WTC11 (cell line): ENCODE measurements at regions not wholly inside any gene's neighbourhood (a gene's known extent, or its start where the extent isn't known, plus 50 kb on each side); places are given as distances from the start of the nearest gene placed in this dataset.

ENCODE experiments used
- ATAC-seq: fragments of 200-7000 bp; cut with Tn5 transposase; 2 replicates; pipeline ENCODE4 v1.10.0; 2021; ENCODE audit warnings: mild to moderate bottlenecking, moderate library complexity
- CTCF ChIA-PET: fragments of 300-600 bp; sonication (Branson Sonifier 250); formaldehyde crosslinking; loops from one replicate; lab custom pipeline; 2021; ENCODE audit warnings: antibody characterized with exemption; lab: Charles Lee
- POLR2A ChIA-PET: fragments of 350-600 bp; sonication (Branson Sonifier 250); formaldehyde crosslinking; loops from one replicate; lab custom pipeline; 2021; ENCODE audit warnings: antibody characterized with exemption; lab: Charles Lee
- DNase-seq: peaks from one replicate; pipeline ENCODE4 v3.0.0; 2021; ENCODE audit warnings: low spot score
- H3K27ac Mint-ChIP-seq: 2 replicates; pipeline ENCODE4 v1.8.0; 2021; ENCODE audit warnings: mixed read lengths
- H3K27me3 Mint-ChIP-seq: 2 replicates; pipeline ENCODE4 v1.8.0; 2021; ENCODE audit warnings: low read depth, mild to moderate bottlenecking, moderate library complexity, mixed read lengths
- H3K36me3 Mint-ChIP-seq: 2 replicates; pipeline ENCODE4 v1.8.0; 2021; ENCODE audit warnings: mixed read lengths
- H3K4me1 Mint-ChIP-seq: 2 replicates; pipeline ENCODE4 v1.8.0; 2022; ENCODE audit warnings: mixed read lengths
- H3K4me3 Mint-ChIP-seq: 2 replicates; pipeline ENCODE4 v1.8.0; 2021; ENCODE audit warnings: mild to moderate bottlenecking, moderate library complexity, mixed read lengths
- H3K9me3 Mint-ChIP-seq: 2 replicates; pipeline ENCODE4 v1.8.0; 2021; ENCODE audit warnings: mixed read lengths
- ELF4 ChIP-seq: sonication (generic); formaldehyde crosslinking; IDR thresholded peaks from 2 replicates; pipeline ENCODE4 v1.8.1; 2022; ENCODE audit warnings: low read depth, mild to moderate bottlenecking, moderate library complexity, missing genetic modification reagents
- MXD4 ChIP-seq: fragments of 250-450 bp; sonication (Bioruptor Pico); IDR thresholded peaks from 2 replicates; pipeline ENCODE4 v1.8.0; 2021; ENCODE audit warnings: mild to moderate bottlenecking, moderate library complexity, borderline replicate concordance
- NR2C2 ChIP-seq: sonication (generic); formaldehyde crosslinking; IDR thresholded peaks from 2 replicates; pipeline ENCODE4 v1.8.0; 2022; ENCODE audit warnings: mild to moderate bottlenecking, missing genetic modification reagents
- STAT6 ChIP-seq: sonication (generic); formaldehyde crosslinking; conservative IDR thresholded peaks from 2 replicates; pipeline ENCODE4 v1.8.1; 2023; ENCODE audit warnings: mild to moderate bottlenecking, low read depth, missing genetic modification reagents, moderate library complexity
- ZBTB21 ChIP-seq: sonication (generic); formaldehyde crosslinking; IDR thresholded peaks from 2 replicates; pipeline ENCODE4 v1.8.1; 2023; ENCODE audit warnings: mild to moderate bottlenecking, missing genetic modification reagents, borderline replicate concordance
- ZBTB43 ChIP-seq: sonication (generic); formaldehyde crosslinking; IDR thresholded peaks from 2 replicates; pipeline ENCODE4 v1.8.1; 2023; ENCODE audit warnings: mild to moderate bottlenecking, missing genetic modification reagents
- ZNF121 ChIP-seq: sonication (generic); formaldehyde crosslinking; IDR thresholded peaks from 2 replicates; pipeline ENCODE4 v1.8.0; 2023; ENCODE audit warnings: missing genetic modification reagents
- ZNF396 ChIP-seq: fragments of 250-450 bp; sonication (Bioruptor Pico); IDR thresholded peaks from 2 replicates; pipeline ENCODE4 v1.8.0; 2021; ENCODE audit warnings: mild to moderate bottlenecking, moderate library complexity, borderline replicate concordance
- ZNF423 ChIP-seq: fragments of 250-450 bp; sonication (Bioruptor Pico); IDR thresholded peaks from 2 replicates; pipeline ENCODE4 v2.1.2; 2022; ENCODE audit warnings: mild to moderate bottlenecking, moderate library complexity
- ZNF425 ChIP-seq: fragments of 250-450 bp; sonication (Bioruptor Pico); conservative IDR thresholded peaks from 2 replicates; pipeline ENCODE4 v1.9.0; 2021; ENCODE audit warnings: mild to moderate bottlenecking
- ZSCAN18 ChIP-seq: fragments of 250-450 bp; sonication (Bioruptor Pico); IDR thresholded peaks from 2 replicates; pipeline ENCODE4 v2.1.2; 2022; ENCODE audit warnings: mild to moderate bottlenecking, moderate library complexity

- TF ChIP-seq ZBTB21 (no peak), STAT6 (CRISPR knock-in tag) (no peak), ZNF425 (CRISPR knock-in tag) (no peak), ELF4 (CRISPR knock-in tag) (no peak)
Observed at GRCh38 chr1:81547912-81548303, 252.8 kb upstream of the ADGRL2 start (continued).

GRCh38 chr1:81547261-81547911 is 253.3 kb upstream of the ADGRL2 start:
- peaks cover 83% of the 10 kb centered on the region for H3K4me1 Mint-ChIP-seq
- CTCF ChIA-PET: interaction anchor here (0.6 to 1.7 kb wide), 3 partner anchors 12 to 242 kb away, joined by 3 to 4 read pairs (median 3); no protein-coding TSS in a partner anchor
- no peaks in the 10 kb centered on the region for H3K36me3 Mint-ChIP-seq
- ATAC-seq (peak; percentile 76), DNase-seq (no peak)
- H3K4me3 Mint-ChIP-seq: peak overlapping the region; percentile 19
- H3K27ac Mint-ChIP-seq: peak overlapping the region; percentile 98
- H3K27me3 Mint-ChIP-seq: no peaks in the 10 kb centered on the region
- peak; percentile 94 for TF ChIP-seq ZSCAN18 (CRISPR knock-in tag)
- peak; percentile 91; the same call in 1 of the 2 replicates for TF ChIP-seq ZNF396 (CRISPR knock-in tag)
- TF ChIP-seq ZNF425 (CRISPR knock-in tag): 0 out of 2 replicates have a peak, but pooled peaks have one; percentile 39
- 0 out of 2 replicates have a peak, but pooled peaks have one; percentile 23 for TF ChIP-seq ZNF423 (CRISPR knock-in tag)
- TF ChIP-seq MXD4 (CRISPR knock-in tag): peak; percentile 75
- TF ChIP-seq NR2C2 (CRISPR knock-in tag): no peak
- POLR2A ChIA-PET: no interaction called here
- no peaks in the 10 kb centered on the region for H3K9me3 Mint-ChIP-seq

- TF ChIP-seq ZBTB43 (CRISPR knock-in tag) (no peak), ZNF121 (peak; percentile 59; the same call in 1 of the 2 replicates)
- no peak for DNase-seq
- Mint-ChIP-seq H3K36me3 (no peaks in the 10 kb centered on the region), H3K4me1 (peaks cover 72% of the 10 kb centered on the region), H3K27me3 (no peaks in the 10 kb centered on the region), H3K4me3 (no peak overlapping the region), H3K9me3 (no peaks in the 10 kb centered on the region), H3K27ac (no peak overlapping the region)
- POLR2A ChIA-PET: no interaction called here
- ATAC-seq: no peak
- CTCF ChIA-PET: interaction anchor here (0.8 kb wide), 1 partner anchor 131 kb away, joined by 3 read pairs; no protein-coding TSS in a partner anchor
Observed at GRCh38 chr1:81545734-81546133, 255.0 kb upstream of the ADGRL2 start.
